ENCODE measurements at regions not wholly inside any gene's neighbourhood (a gene's known extent, or its start where the extent isn't known, plus 50 kb on each side); places are given as distances from the start of the nearest gene placed in this dataset.

- TF ChIP-seq, protein P1, sequence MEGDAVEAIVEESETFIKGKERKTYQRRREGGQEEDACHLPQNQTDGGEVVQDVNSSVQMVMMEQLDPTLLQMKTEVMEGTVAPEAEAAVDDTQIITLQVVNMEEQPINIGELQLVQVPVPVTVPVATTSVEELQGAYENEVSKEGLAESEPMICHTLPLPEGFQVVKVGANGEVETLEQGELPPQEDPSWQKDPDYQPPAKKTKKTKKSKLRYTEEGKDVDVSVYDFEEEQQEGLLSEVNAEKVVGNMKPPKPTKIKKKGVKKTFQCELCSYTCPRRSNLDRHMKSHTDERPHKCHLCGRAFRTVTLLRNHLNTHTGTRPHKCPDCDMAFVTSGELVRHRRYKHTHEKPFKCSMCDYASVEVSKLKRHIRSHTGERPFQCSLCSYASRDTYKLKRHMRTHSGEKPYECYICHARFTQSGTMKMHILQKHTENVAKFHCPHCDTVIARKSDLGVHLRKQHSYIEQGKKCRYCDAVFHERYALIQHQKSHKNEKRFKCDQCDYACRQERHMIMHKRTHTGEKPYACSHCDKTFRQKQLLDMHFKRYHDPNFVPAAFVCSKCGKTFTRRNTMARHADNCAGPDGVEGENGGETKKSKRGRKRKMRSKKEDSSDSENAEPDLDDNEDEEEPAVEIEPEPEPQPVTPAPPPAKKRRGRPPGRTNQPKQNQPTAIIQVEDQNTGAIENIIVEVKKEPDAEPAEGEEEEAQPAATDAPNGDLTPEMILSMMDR (IDR thresholded peaks at IDR 0.05; ENCODE audit: control insufficient read depth, extremely low read depth, insufficient read depth), result peak; percentile 12; the same call in 1 of the 2 replicates
- no peak for DNase-seq (ENCODE audit: low read depth)
- H3K4me3 ChIP-seq (ENCODE audit: low read depth, low read length), result no peak overlapping the region
Observed at GRCh38 chr6:164897523-164898235, 411.7 kb downstream of the C6orf118 start.

DNA sequence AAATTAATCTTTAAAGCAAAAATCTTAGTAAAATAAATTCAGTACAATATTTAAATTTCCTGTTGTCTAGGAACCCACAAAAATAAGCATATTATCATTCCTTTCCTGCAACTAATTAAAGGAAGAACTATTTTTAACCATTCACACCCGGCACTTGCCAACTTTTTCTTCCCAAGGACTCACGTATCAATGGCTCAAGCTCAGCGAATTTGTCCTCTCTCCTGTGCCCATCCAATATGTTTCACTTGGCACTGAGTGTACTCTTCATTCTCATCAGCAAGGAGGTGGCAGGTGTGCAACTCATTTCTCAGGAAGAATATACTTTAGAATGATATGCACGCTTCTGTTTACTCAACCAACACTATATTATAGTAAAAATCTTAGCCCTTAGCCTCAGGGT is 419.4 kb downstream of the C6orf118 start:
- H3K4me3 ChIP-seq (ENCODE audit: low read depth, low read length), result no peak overlapping the region
- no peak for DNase-seq (ENCODE audit: low read depth)
- TF ChIP-seq, protein P1 (IDR thresholded peaks at IDR 0.05; ENCODE audit: control insufficient read depth, extremely low read depth, insufficient read depth), result no peak

DNA sequence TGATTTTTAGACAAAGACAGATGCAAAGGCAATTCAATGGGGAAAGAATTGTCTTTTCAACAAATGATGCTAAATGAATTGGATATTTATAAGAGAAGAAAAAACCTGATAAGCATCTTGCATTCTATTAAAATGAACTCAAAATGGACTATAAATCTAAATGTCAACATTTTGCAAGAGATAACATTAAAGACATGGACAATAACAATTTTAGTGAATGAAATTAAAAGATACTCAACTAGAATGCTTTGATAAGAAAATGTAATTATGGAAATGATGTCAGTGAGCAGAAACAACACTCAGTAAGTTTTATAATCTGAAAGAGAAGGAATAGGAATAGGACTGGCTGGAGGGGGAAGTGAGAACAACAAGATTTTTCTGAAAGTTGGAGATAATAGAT is 421.7 kb downstream of the C6orf118 start:
- no peak overlapping the region for H3K4me3 ChIP-seq (ENCODE audit: low read depth, low read length)
- no peak for DNase-seq (ENCODE audit: low read depth)
- TF ChIP-seq, protein P1 (IDR thresholded peaks at IDR 0.05; ENCODE audit: control insufficient read depth, extremely low read depth, insufficient read depth), result no peak

- H3K4me3 ChIP-seq (ENCODE audit: low read depth, low read length), result no peak overlapping the region
- TF ChIP-seq, protein P1 (IDR thresholded peaks at IDR 0.05; ENCODE audit: control insufficient read depth, extremely low read depth, insufficient read depth), result no peak
- DNase-seq (ENCODE audit: low read depth), result no peak
Observed at GRCh38 chr6:164882236-164882635, 427.2 kb downstream of the C6orf118 start.

DNA sequence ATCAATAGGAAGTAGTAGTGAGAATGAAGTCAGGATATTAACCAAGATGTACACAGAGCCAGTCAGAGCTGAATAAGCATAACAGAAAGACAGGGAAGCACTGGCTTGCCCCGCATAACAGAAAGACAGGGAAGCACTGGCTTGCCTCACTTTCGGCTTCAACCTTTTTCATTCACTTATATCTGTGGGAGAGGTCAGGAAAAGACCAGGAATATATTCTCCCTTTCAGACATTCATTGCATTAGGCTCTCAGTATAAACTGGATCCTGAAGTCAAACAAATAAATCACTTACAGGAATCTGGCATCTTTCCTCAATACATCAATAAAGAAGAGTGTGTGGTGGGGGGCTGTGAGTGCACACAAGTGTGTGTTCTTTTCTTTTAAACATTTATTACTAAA is 437.6 kb downstream of the C6orf118 start:
- TF ChIP-seq, protein P1 (IDR thresholded peaks at IDR 0.05; ENCODE audit: control insufficient read depth, extremely low read depth, insufficient read depth), result no peak
- H3K4me3 ChIP-seq (ENCODE audit: low read depth, low read length), result no peak overlapping the region
- DNase-seq (ENCODE audit: low read depth), result no peak

- peak; percentile 83 for DNase-seq (ENCODE audit: low read depth)
- no peak overlapping the region for H3K4me3 ChIP-seq (ENCODE audit: low read depth, low read length)
- TF ChIP-seq, protein P1 (IDR thresholded peaks at IDR 0.05; ENCODE audit: control insufficient read depth, extremely low read depth, insufficient read depth), result no peak
Observed at GRCh38 chr6:164870164-164870563, 439.2 kb downstream of the C6orf118 start.

GRCh38 chr6:164861967-164862366 is 447.4 kb downstream of the C6orf118 start:
- TF ChIP-seq, protein P1 (IDR thresholded peaks at IDR 0.05; ENCODE audit: control insufficient read depth, extremely low read depth, insufficient read depth), result no peak
- no peak for DNase-seq (ENCODE audit: low read depth)
- H3K4me3 ChIP-seq (ENCODE audit: low read depth, low read length), result no peak overlapping the region
